Mucosa of rectum (tissue), 2 donors: ENCODE measurements at regions not wholly inside any gene's neighbourhood (a gene's known extent, or its start where the extent isn't known, plus 50 kb on each side); places are given as distances from the start of the nearest gene placed in this dataset.

Experiments
- H3K27ac ChIP-seq, 2 donors: one replicate each; pipeline ENCODE4 v1.7.0; 2013; ENCODE audit warnings: inconsistent platforms in 2 of 2, low read depth in 2 of 2, low read length in 2 of 2
- H3K27me3 ChIP-seq, 2 donors: one replicate each; pipeline ENCODE4 v1.7.0; 2013; ENCODE audit warnings: low read length in 2 of 2; ENCODE audit not compliant: control insufficient read depth in 2 of 2, insufficient read depth in 2 of 2
- H3K36me3 ChIP-seq, 2 donors: one replicate each; pipeline ENCODE4 v1.7.0; 2013; ENCODE audit warnings: low read length in 2 of 2; ENCODE audit not compliant: control insufficient read depth in 2 of 2, insufficient read depth in 2 of 2
- H3K4me1 ChIP-seq, 2 donors: one replicate each; pipeline ENCODE4 v1.7.0; 2013; ENCODE audit warnings: low read length in 2 of 2, mild to moderate bottlenecking in 1 of 2; ENCODE audit not compliant: control insufficient read depth in 2 of 2, insufficient read depth in 2 of 2
- H3K4me3 ChIP-seq, 2 donors: one replicate each; pipeline ENCODE4 v1.7.0; 2013; ENCODE audit warnings: low read length in 2 of 2
- H3K9ac ChIP-seq, 2 donors: one replicate each; pipeline ENCODE4 v1.7.0; 2013; ENCODE audit warnings: low read length in 2 of 2, low read depth in 1 of 2, mild to moderate bottlenecking in 1 of 2
- H3K9me3 ChIP-seq, 2 donors: one replicate each; pipeline ENCODE4 v1.7.0; 2013; ENCODE audit warnings: low read length in 2 of 2; ENCODE audit not compliant: control insufficient read depth in 2 of 2
- donor health status: healthy.
- donor health status: Normal muscosa, but diverticular disease.

GRCh38 chr2:121015971-121016485 is 269.0 kb downstream of the TFCP2L1 start:
- Histone ChIP-seq H3K27ac (no peak overlapping the region), H3K9ac (no peak overlapping the region), H3K27me3 (peaks cover 0 to 3% of the 10 kb centered on the region in 2 donors), H3K4me1 (no peaks in the 10 kb centered on the region), H3K4me3 (no peak overlapping the region), H3K9me3 (no peaks in the 10 kb centered on the region), H3K36me3 (no peaks in the 10 kb centered on the region)

DNA sequence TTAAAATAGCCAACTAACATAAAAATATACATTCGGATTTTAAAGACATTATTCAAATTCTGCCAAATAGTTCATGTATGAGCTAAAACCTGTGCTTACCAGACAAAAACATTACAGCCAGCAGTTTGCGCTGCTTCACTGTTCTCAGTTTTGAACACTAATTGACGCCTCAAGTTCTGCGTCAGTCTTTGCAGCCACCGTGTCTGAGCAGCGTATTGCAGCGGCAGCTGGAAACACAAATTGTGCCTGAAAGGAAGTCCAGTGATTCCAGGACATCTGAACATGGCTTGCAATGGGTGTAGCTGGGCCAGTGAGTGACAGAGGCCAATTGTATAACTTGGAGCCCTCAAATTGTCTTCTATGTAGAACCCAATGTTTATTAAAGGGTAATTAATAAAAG is 267.6 kb downstream of the TFCP2L1 start:
- no peaks in the 10 kb centered on the region for H3K4me1 ChIP-seq
- H3K27ac ChIP-seq = no peak overlapping the region
- H3K27me3 ChIP-seq = peaks cover 0 to 3% of the 10 kb centered on the region in 2 donors
- no peaks in the 10 kb centered on the region for H3K36me3 ChIP-seq
- no peaks in the 10 kb centered on the region for H3K9me3 ChIP-seq
- no peak overlapping the region for H3K4me3 ChIP-seq
- H3K9ac ChIP-seq = no peak overlapping the region

- no peaks in the 10 kb centered on the region for H3K4me1 ChIP-seq
- no peaks in the 10 kb centered on the region for H3K9me3 ChIP-seq
- no peaks in the 10 kb centered on the region for H3K36me3 ChIP-seq
- no peak overlapping the region for H3K4me3 ChIP-seq
- peaks cover 0 to 3% of the 10 kb centered on the region in 2 donors for H3K27me3 ChIP-seq
- H3K27ac ChIP-seq = no peak overlapping the region
- no peak overlapping the region for H3K9ac ChIP-seq
Observed at GRCh38 chr2:121018136-121019061, 266.6 kb downstream of the TFCP2L1 start.

- Histone ChIP-seq H3K9ac (no peak overlapping the region), H3K27me3 (peaks cover 0 to 3% of the 10 kb centered on the region in 2 donors), H3K9me3 (no peaks in the 10 kb centered on the region), H3K4me1 (no peaks in the 10 kb centered on the region), H3K36me3 (no peaks in the 10 kb centered on the region), H3K4me3 (no peak overlapping the region), H3K27ac (no peak overlapping the region)
Observed at GRCh38 chr2:121019071-121019470, 265.9 kb downstream of the TFCP2L1 start.

- peaks cover 0 to 3% of the 10 kb centered on the region in 2 donors for H3K27me3 ChIP-seq
- H3K4me3 ChIP-seq = no peak overlapping the region
- H3K4me1 ChIP-seq = no peaks in the 10 kb centered on the region
- H3K9me3 ChIP-seq = no peaks in the 10 kb centered on the region
- H3K27ac ChIP-seq = no peak overlapping the region
- no peaks in the 10 kb centered on the region for H3K36me3 ChIP-seq
- no peak overlapping the region for H3K9ac ChIP-seq
Observed at GRCh38 chr2:121019756-121020155, 265.2 kb downstream of the TFCP2L1 start.

- Histone ChIP-seq H3K27me3 (peaks cover 0 to 3% of the 10 kb centered on the region in 2 donors), H3K9me3 (no peaks in the 10 kb centered on the region), H3K27ac (no peak overlapping the region), H3K4me1 (no peaks in the 10 kb centered on the region), H3K4me3 (no peak overlapping the region), H3K9ac (no peak overlapping the region), H3K36me3 (no peaks in the 10 kb centered on the region)
Observed at GRCh38 chr2:121021685-121022084, 263.3 kb downstream of the TFCP2L1 start.

DNA sequence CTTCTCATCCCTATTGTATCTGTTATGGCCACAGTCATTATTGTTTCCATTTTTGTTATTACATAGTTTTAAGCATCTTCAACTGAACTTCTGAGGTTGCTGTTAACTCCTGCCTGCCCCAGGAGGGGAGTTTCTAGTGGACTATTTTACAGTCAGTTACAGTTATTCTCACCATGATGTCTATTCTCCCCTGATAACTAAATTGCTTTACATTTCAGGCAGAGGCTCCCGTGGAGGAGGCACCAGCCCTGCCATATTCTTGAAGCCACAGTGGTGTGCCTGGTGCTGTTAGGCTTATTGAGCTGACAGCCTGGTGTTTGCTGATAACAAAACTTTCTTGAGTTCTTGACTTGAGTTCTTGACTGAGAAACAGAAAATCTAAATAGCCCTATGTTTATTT is 256.4 kb downstream of the TFCP2L1 start:
- no peak overlapping the region for H3K9ac ChIP-seq
- no peaks in the 10 kb centered on the region for H3K4me1 ChIP-seq
- no peaks in the 10 kb centered on the region for H3K9me3 ChIP-seq
- H3K27ac ChIP-seq = no peak overlapping the region
- H3K27me3 ChIP-seq = peaks cover 6 to 8% of the 10 kb centered on the region in 2 donors
- no peak overlapping the region for H3K4me3 ChIP-seq
- H3K36me3 ChIP-seq = no peaks in the 10 kb centered on the region

- no peak overlapping the region for H3K27ac ChIP-seq
- no peak overlapping the region for H3K9ac ChIP-seq
- H3K4me1 ChIP-seq = peaks cover 0 to under 1% of the 10 kb centered on the region in 2 donors
- no peak overlapping the region for H3K4me3 ChIP-seq
- H3K27me3 ChIP-seq = peaks cover 11 to 20% of the 10 kb centered on the region in 2 donors
- no peaks in the 10 kb centered on the region for H3K36me3 ChIP-seq
- H3K9me3 ChIP-seq = no peaks in the 10 kb centered on the region
Observed at GRCh38 chr2:121030523-121030922, 254.5 kb downstream of the TFCP2L1 start.

GRCh38 chr2:121031568-121032340 is 253.2 kb downstream of the TFCP2L1 start:
- Histone ChIP-seq H3K36me3 (no peaks in the 10 kb centered on the region), H3K27me3 (peaks cover 11 to 20% of the 10 kb centered on the region in 2 donors)

More at GRCh38 chr2:121031568-121032340, 253.2 kb downstream of the TFCP2L1 start:
- H3K4me1 ChIP-seq = peaks cover 0 to 12% of the 10 kb centered on the region in 2 donors
- H3K27ac ChIP-seq = no peak overlapping the region
- H3K9ac ChIP-seq = no peak overlapping the region
- no peaks in the 10 kb centered on the region for H3K9me3 ChIP-seq
- H3K4me3 ChIP-seq = no peak overlapping the region
